HFFc6 (cell line): ENCODE measurements at regions not wholly inside any gene's neighbourhood (a gene's known extent, or its start where the extent isn't known, plus 50 kb on each side); places are given as distances from the start of the nearest gene placed in this dataset.

Source experiments
- DNase-seq: peaks from one replicate; pipeline ENCODE4 v3.0.0-alpha.2; 2018
- H3K27ac Mint-ChIP-seq: 2 replicates; pipeline ENCODE4 v1.8.0; 2020; ENCODE audit warnings: mild to moderate bottlenecking, mixed read lengths
- H3K27me3 Mint-ChIP-seq: 2 replicates; pipeline ENCODE4 v1.8.0; 2021; ENCODE audit warnings: mild to moderate bottlenecking, moderate library complexity, mixed read lengths; ENCODE audit not compliant: insufficient read depth
- H3K36me3 Mint-ChIP-seq: 2 replicates; pipeline ENCODE4 v1.8.0; 2021; ENCODE audit warnings: low read depth, mixed read lengths
- H3K4me1 Mint-ChIP-seq: 2 replicates; pipeline ENCODE4 v1.8.0; 2020; ENCODE audit warnings: low read depth, mixed read lengths
- H3K4me3 Mint-ChIP-seq: 2 replicates; pipeline ENCODE4 v1.8.0; 2020; ENCODE audit warnings: mild to moderate bottlenecking, moderate library complexity, mixed read lengths
- H3K9me3 Mint-ChIP-seq: 2 replicates; pipeline ENCODE4 v1.8.0; 2020; ENCODE audit warnings: mild to moderate bottlenecking, mixed read lengths
- CTCF ChIP-seq: fragments of 200-600 bp; sonication (generic); IDR thresholded peaks from 2 replicates; pipeline ENCODE4 v1.5.0; 2021; ENCODE audit warnings: antibody characterized with exemption, mild to moderate bottlenecking

DNA sequence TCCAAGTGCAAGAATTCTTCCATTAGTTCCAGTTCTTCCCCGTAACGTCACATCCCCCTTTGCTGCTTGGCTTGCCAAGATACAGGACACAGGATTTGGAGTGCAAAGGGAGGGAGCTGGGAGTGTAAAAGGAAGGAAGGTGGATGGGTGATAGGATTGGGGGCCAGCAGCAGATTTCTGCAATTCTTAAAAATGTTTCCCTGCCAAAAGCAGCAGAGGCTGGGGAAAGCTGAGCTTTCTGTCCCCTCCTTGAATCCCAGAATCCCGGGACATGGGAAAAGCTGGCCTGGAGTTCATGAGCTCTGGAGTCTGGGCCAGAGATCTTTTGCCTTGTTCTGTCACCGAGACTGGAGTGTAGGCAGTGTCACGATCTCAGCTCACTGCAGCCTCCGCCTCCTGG, 60.0 kb upstream of the EPB41L1 start:
- Mint-ChIP-seq H3K4me3 (peak overlapping the region; percentile 37; the same call in 1 of the 2 replicates), H3K36me3 (no peaks in the 10 kb centered on the region), H3K27me3 (peaks cover 32% of the 10 kb centered on the region), H3K27ac (no peak overlapping the region), H3K4me1 (peaks cover 41% of the 10 kb centered on the region), H3K9me3 (no peaks in the 10 kb centered on the region)
- TF ChIP-seq CTCF = no peak
- DNase-seq = no peak

DNA sequence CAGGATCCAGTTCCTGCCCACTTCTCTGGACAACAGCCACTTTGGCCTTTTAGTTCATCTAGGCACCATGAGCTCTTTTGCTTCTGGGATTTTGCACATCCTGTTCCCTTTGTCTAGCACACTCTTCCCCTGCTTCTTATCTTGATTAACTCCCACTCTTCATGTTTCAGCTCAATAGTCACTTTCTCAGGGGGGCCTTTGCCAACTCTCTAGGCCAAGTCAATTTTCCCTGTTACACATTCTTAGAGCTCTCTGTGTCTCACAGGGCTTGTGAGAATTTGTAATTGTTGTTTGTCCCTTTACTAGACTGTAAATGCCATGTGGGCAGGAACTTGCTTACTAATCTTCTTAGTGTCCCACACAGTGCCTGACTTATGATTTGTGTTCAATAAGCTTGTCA, 58.1 kb upstream of the EPB41L1 start:
- no peaks in the 10 kb centered on the region for H3K36me3 Mint-ChIP-seq
- no peak overlapping the region for H3K4me3 Mint-ChIP-seq
- DNase-seq = no peak
- no peak for TF ChIP-seq CTCF
- H3K4me1 Mint-ChIP-seq = peaks cover 41% of the 10 kb centered on the region
- no peak overlapping the region for H3K27ac Mint-ChIP-seq
- peaks cover 25% of the 10 kb centered on the region for H3K27me3 Mint-ChIP-seq
- no peaks in the 10 kb centered on the region for H3K9me3 Mint-ChIP-seq

DNA sequence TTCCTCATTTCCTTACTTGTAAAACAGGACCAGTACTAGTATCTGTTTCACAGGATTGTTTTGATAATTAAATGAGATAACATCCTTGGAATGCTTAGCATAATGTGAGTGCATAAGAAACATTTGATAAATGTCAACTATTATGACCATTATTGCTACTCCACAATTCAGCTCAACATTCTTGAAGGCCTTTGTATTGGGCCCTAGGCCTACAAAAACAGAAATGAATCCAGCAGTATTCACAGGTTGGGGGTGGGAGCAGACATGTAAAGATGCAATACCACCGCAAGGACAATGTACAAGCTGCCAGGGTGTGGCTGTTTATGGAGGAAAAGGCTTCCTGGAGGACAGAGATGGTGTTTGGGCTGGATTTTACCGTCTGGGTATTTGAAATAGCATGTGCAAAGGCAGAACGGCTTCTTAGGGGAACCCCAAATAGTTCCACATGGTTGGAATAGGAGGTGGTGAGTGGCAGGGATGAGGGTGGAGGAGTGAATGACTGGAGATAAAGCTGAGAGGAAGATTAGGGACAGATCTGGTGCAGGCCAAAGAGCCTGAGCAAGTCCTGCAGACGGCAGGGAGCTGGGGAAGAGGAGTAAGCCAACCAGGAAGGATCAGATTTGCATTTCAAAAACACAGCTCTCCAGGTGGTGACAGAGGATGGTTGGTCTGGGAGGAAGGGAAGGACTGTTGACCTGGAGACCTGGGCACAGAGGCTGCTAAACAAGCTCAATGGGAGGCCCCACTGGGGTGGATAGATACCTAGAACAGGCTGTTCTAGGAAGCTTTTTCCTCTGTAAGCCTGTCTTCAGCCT, 57.0 kb upstream of the EPB41L1 start:
- Mint-ChIP-seq H3K36me3 (no peaks in the 10 kb centered on the region), H3K9me3 (no peaks in the 10 kb centered on the region), H3K4me3 (no peak overlapping the region; the same call in 1 of the 2 replicates), H3K27ac (peak overlapping the region; percentile 38), H3K4me1 (peaks cover 41% of the 10 kb centered on the region), H3K27me3 (peaks cover 21% of the 10 kb centered on the region)
- TF ChIP-seq CTCF = no peak
- peak; percentile 37 for DNase-seq

- Mint-ChIP-seq H3K4me1 (peaks cover 34% of the 10 kb centered on the region), H3K27me3 (peaks cover 20% of the 10 kb centered on the region), H3K27ac (no peak overlapping the region), H3K4me3 (no peak overlapping the region), H3K9me3 (no peaks in the 10 kb centered on the region), H3K36me3 (no peaks in the 10 kb centered on the region)
- no peak for TF ChIP-seq CTCF
- DNase-seq = no peak
These were observed 56.2 kb upstream of the EPB41L1 start for GRCh38 chr20:36098364-36098763.

DNA sequence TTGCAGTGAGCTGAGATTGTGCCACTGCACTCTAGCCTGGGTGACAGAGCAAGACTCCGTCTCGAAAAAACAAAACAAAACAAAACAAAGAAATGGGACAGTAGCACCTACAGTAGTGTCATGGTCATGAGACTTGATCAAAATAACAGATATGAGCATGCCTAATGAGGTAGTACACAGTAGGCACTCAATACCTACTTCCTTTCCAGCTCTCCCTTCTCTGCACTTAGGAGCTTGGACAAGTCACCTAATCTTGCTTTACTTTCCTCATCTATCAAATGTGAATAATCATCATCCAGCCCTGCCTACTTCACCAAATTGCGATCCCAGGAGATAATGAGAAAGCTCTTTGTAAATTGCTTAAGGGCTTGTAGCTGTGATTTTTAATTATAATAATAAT, 55.4 kb upstream of the EPB41L1 start:
- DNase-seq = no peak
- no peak overlapping the region for H3K4me3 Mint-ChIP-seq
- H3K27ac Mint-ChIP-seq = no peak overlapping the region
- H3K27me3 Mint-ChIP-seq = peaks cover 20% of the 10 kb centered on the region
- no peak for TF ChIP-seq CTCF
- H3K9me3 Mint-ChIP-seq = no peaks in the 10 kb centered on the region
- H3K4me1 Mint-ChIP-seq = peaks cover 34% of the 10 kb centered on the region
- no peaks in the 10 kb centered on the region for H3K36me3 Mint-ChIP-seq
